ENCODE measurements at regions not wholly inside any gene's neighbourhood (a gene's known extent, or its start where the extent isn't known, plus 50 kb on each side); places are given as distances from the start of the nearest gene placed in this dataset.
A peak's percentile ranks its signal among the peaks of the same experiment; 100 is the strongest.

- TF ChIP-seq, protein P1, sequence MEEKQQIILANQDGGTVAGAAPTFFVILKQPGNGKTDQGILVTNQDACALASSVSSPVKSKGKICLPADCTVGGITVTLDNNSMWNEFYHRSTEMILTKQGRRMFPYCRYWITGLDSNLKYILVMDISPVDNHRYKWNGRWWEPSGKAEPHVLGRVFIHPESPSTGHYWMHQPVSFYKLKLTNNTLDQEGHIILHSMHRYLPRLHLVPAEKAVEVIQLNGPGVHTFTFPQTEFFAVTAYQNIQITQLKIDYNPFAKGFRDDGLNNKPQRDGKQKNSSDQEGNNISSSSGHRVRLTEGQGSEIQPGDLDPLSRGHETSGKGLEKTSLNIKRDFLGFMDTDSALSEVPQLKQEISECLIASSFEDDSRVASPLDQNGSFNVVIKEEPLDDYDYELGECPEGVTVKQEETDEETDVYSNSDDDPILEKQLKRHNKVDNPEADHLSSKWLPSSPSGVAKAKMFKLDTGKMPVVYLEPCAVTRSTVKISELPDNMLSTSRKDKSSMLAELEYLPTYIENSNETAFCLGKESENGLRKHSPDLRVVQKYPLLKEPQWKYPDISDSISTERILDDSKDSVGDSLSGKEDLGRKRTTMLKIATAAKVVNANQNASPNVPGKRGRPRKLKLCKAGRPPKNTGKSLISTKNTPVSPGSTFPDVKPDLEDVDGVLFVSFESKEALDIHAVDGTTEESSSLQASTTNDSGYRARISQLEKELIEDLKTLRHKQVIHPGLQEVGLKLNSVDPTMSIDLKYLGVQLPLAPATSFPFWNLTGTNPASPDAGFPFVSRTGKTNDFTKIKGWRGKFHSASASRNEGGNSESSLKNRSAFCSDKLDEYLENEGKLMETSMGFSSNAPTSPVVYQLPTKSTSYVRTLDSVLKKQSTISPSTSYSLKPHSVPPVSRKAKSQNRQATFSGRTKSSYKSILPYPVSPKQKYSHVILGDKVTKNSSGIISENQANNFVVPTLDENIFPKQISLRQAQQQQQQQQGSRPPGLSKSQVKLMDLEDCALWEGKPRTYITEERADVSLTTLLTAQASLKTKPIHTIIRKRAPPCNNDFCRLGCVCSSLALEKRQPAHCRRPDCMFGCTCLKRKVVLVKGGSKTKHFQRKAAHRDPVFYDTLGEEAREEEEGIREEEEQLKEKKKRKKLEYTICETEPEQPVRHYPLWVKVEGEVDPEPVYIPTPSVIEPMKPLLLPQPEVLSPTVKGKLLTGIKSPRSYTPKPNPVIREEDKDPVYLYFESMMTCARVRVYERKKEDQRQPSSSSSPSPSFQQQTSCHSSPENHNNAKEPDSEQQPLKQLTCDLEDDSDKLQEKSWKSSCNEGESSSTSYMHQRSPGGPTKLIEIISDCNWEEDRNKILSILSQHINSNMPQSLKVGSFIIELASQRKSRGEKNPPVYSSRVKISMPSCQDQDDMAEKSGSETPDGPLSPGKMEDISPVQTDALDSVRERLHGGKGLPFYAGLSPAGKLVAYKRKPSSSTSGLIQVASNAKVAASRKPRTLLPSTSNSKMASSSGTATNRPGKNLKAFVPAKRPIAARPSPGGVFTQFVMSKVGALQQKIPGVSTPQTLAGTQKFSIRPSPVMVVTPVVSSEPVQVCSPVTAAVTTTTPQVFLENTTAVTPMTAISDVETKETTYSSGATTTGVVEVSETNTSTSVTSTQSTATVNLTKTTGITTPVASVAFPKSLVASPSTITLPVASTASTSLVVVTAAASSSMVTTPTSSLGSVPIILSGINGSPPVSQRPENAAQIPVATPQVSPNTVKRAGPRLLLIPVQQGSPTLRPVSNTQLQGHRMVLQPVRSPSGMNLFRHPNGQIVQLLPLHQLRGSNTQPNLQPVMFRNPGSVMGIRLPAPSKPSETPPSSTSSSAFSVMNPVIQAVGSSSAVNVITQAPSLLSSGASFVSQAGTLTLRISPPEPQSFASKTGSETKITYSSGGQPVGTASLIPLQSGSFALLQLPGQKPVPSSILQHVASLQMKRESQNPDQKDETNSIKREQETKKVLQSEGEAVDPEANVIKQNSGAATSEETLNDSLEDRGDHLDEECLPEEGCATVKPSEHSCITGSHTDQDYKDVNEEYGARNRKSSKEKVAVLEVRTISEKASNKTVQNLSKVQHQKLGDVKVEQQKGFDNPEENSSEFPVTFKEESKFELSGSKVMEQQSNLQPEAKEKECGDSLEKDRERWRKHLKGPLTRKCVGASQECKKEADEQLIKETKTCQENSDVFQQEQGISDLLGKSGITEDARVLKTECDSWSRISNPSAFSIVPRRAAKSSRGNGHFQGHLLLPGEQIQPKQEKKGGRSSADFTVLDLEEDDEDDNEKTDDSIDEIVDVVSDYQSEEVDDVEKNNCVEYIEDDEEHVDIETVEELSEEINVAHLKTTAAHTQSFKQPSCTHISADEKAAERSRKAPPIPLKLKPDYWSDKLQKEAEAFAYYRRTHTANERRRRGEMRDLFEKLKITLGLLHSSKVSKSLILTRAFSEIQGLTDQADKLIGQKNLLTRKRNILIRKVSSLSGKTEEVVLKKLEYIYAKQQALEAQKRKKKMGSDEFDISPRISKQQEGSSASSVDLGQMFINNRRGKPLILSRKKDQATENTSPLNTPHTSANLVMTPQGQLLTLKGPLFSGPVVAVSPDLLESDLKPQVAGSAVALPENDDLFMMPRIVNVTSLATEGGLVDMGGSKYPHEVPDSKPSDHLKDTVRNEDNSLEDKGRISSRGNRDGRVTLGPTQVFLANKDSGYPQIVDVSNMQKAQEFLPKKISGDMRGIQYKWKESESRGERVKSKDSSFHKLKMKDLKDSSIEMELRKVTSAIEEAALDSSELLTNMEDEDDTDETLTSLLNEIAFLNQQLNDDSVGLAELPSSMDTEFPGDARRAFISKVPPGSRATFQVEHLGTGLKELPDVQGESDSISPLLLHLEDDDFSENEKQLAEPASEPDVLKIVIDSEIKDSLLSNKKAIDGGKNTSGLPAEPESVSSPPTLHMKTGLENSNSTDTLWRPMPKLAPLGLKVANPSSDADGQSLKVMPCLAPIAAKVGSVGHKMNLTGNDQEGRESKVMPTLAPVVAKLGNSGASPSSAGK (IDR thresholded peaks at IDR 0.05) = peak; percentile 65
- no peak for TF ChIP-seq CBX2 (IDR thresholded peaks at IDR 0.05; ENCODE audit: insufficient read depth, low read length, poor library complexity, severe bottlenecking)
- TF ChIP-seq CHD2 (IDR thresholded peaks at IDR 0.05; ENCODE audit: low read depth, low read length) = peak; percentile 82
- TF ChIP-seq EP300 (IDR thresholded peaks at IDR 0.05; ENCODE audit: low read length) = no peak
- no peak for TF ChIP-seq NR1H2 (CRISPR knock-in tag; IDR thresholded peaks at IDR 0.05)
- TF ChIP-seq ZNF77 (CRISPR knock-in tag; IDR thresholded peaks at IDR 0.05) = no peak
- TF ChIP-seq ZNF436 (CRISPR knock-in tag; IDR thresholded peaks at IDR 0.05) = no peak
- TF ChIP-seq ZNF121 (CRISPR knock-in tag; conservative IDR thresholded peaks at IDR 0.05) = no peak
- peak; percentile 83 for TF ChIP-seq NFRKB (IDR thresholded peaks at IDR 0.05; ENCODE audit: low read depth)
- TF ChIP-seq BCL6 (CRISPR knock-in tag; IDR thresholded peaks at IDR 0.05) = no peak
- TF ChIP-seq, protein P2, sequence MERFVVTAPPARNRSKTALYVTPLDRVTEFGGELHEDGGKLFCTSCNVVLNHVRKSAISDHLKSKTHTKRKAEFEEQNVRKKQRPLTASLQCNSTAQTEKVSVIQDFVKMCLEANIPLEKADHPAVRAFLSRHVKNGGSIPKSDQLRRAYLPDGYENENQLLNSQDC (CRISPR knock-in tag; IDR thresholded peaks at IDR 0.05) = no peak
- peak in 1 of 2 experiments; percentile 15; a peak in 1 of 4 replicates for TF ChIP-seq SIN3A (IDR thresholded peaks at IDR 0.05; ENCODE audit: borderline replicate concordance in 2 of 2, control insufficient read depth in 1 of 2, low read depth in 2 of 2, low read length in 2 of 2)
- TF ChIP-seq, protein P3, sequence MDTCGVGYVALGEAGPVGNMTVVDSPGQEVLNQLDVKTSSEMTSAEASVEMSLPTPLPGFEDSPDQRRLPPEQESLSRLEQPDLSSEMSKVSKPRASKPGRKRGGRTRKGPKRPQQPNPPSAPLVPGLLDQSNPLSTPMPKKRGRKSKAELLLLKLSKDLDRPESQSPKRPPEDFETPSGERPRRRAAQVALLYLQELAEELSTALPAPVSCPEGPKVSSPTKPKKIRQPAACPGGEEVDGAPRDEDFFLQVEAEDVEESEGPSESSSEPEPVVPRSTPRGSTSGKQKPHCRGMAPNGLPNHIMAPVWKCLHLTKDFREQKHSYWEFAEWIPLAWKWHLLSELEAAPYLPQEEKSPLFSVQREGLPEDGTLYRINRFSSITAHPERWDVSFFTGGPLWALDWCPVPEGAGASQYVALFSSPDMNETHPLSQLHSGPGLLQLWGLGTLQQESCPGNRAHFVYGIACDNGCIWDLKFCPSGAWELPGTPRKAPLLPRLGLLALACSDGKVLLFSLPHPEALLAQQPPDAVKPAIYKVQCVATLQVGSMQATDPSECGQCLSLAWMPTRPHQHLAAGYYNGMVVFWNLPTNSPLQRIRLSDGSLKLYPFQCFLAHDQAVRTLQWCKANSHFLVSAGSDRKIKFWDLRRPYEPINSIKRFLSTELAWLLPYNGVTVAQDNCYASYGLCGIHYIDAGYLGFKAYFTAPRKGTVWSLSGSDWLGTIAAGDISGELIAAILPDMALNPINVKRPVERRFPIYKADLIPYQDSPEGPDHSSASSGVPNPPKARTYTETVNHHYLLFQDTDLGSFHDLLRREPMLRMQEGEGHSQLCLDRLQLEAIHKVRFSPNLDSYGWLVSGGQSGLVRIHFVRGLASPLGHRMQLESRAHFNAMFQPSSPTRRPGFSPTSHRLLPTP (IDR thresholded peaks at IDR 0.05; ENCODE audit: borderline replicate concordance, extremely low read depth, insufficient read length) = no peak
Measured at GRCh38 chr4:22997358-22998224, 304.9 kb downstream of the GBA3 start (continued).

Measured in K562 (cell line).